IMR-90 (cell line): ENCODE measurements at regions not wholly inside any gene's neighbourhood (a gene's known extent, or its start where the extent isn't known, plus 50 kb on each side); places are given as distances from the start of the nearest gene placed in this dataset.

Experiments used
- ATAC-seq: fragments of 200-7000 bp; cut with Tn5 transposase; 2 replicates; pipeline ENCODE4 v1.9.1; 2020; ENCODE audit warnings: low read depth, mild to moderate bottlenecking, moderate library complexity
- BruUV-seq: library from RNA; stranded (reverse); fragments of 400-500 nt; replicated peaks from 2 replicates; lab custom pipeline; 2021; lab: Mats Ljungman, UMichigan
- CTCF ChIA-PET: fragments of 300-600 bp; formaldehyde crosslinking; extraction: SDS; loops from one replicate; lab custom pipeline; 2021; ENCODE audit warnings: antibody characterized with exemption; lab: Yijun Ruan, JAX
- POLR2A ChIA-PET: fragments of 300-600 bp; sonication (Branson Sonifier 250); formaldehyde crosslinking; loops from one replicate; lab custom pipeline; 2022; ENCODE audit warnings: antibody characterized with exemption; ENCODE audit not compliant: unreplicated experiment; lab: Charles Lee
- DNase-seq: peaks from one replicate; pipeline ENCODE4 v3.0.0; 2013
- H2AFZ ChIP-seq: replicated peaks from 2 replicates; pipeline ENCODE3; 2013; ENCODE audit warnings: low read length, mild to moderate bottlenecking; ENCODE audit not compliant: poor library complexity
- H2AK5ac ChIP-seq: 2 replicates; pipeline ENCODE4 v1.6.1; 2013; ENCODE audit warnings: low read depth, low read length, inconsistent platforms
- H2AK9ac ChIP-seq: replicated peaks from 2 replicates; pipeline ENCODE3; 2013; ENCODE audit warnings: mild to moderate bottlenecking, low read depth, low read length, moderate library complexity; ENCODE audit not compliant: poor library complexity
- H2BK120ac ChIP-seq: 2 replicates; pipeline ENCODE4 v1.6.1; 2013; ENCODE audit warnings: low read depth, low read length, inconsistent platforms
- H2BK15ac ChIP-seq: 3 replicates; pipeline ENCODE4 v1.6.1; 2013; ENCODE audit warnings: low read depth, low read length, inconsistent platforms
- H2BK20ac ChIP-seq: 2 replicates; pipeline ENCODE4 v1.6.1; 2013; ENCODE audit warnings: low read depth, mild to moderate bottlenecking, inconsistent platforms, low read length, moderate library complexity
- H2BK5ac ChIP-seq: 2 replicates; pipeline ENCODE4 v1.6.1; 2013; ENCODE audit warnings: mild to moderate bottlenecking, low read depth, low read length, inconsistent platforms; ENCODE audit not compliant: poor library complexity, severe bottlenecking
- H3K14ac ChIP-seq: replicated peaks from 2 replicates; pipeline ENCODE4 v1.6.1; 2013; ENCODE audit warnings: low read depth, low read length, inconsistent platforms
- H3K18ac ChIP-seq: 2 replicates; pipeline ENCODE4 v1.6.1; 2013; ENCODE audit warnings: low read depth, low read length, control low read depth
- H3K23ac ChIP-seq: 2 replicates; pipeline ENCODE4 v1.6.1; 2013; ENCODE audit warnings: low read depth, low read length, inconsistent platforms
- H3K27ac ChIP-seq: 2 replicates; pipeline ENCODE4 v1.5.1; 2013; ENCODE audit warnings: mild to moderate bottlenecking, control low read depth, low read length; ENCODE audit not compliant: insufficient read depth
- H3K27me3 ChIP-seq: 2 replicates; pipeline ENCODE4 v1.6.1; 2013; ENCODE audit warnings: low read length; ENCODE audit not compliant: control insufficient read depth, insufficient read depth
- H3K36me3 ChIP-seq: 2 replicates; pipeline ENCODE4 v1.6.1; 2013; ENCODE audit warnings: low read length, mixed read lengths; ENCODE audit not compliant: control insufficient read depth, insufficient read depth
- H3K4ac ChIP-seq: 2 replicates; pipeline ENCODE4 v1.6.1; 2013; ENCODE audit warnings: low read depth, low read length, inconsistent platforms
- H3K4me1 ChIP-seq: 2 replicates; pipeline ENCODE4 v1.6.1; 2013; ENCODE audit warnings: low read length, mixed read lengths; ENCODE audit not compliant: control insufficient read depth, insufficient read depth
- H3K4me2 ChIP-seq: 2 replicates; pipeline ENCODE4 v1.6.1; 2013; ENCODE audit warnings: low read depth, mild to moderate bottlenecking, control low read depth, low read length, moderate library complexity
- H3K4me3 ChIP-seq: 2 replicates; pipeline ENCODE4 v1.5.1; 2013; ENCODE audit warnings: low read depth, mild to moderate bottlenecking, control low read depth, low read length, moderate library complexity; ENCODE audit not compliant: insufficient read depth
- H3K56ac ChIP-seq: 2 replicates; pipeline ENCODE4 v1.6.1; 2013; ENCODE audit warnings: low read length, inconsistent platforms; ENCODE audit not compliant: insufficient read depth; ENCODE audit errors: extremely low read depth
- H3K79me1 ChIP-seq, 2 experiments: 2 replicates each; pipeline ENCODE4 v1.6.1; 2013; ENCODE audit warnings: low read length in 2 of 2, inconsistent platforms in 1 of 2, low read depth in 1 of 2
- H3K9ac ChIP-seq: 2 replicates; pipeline ENCODE4 v1.6.1; 2013; ENCODE audit warnings: low read depth, low read length, control low read depth
- H3K9me1 ChIP-seq: 2 replicates; pipeline ENCODE4 v1.6.1; 2013; ENCODE audit warnings: low read length, inconsistent platforms; ENCODE audit not compliant: insufficient read depth
- H3K9me3 ChIP-seq: 2 replicates; pipeline ENCODE4 v1.6.1; 2013; ENCODE audit warnings: low read length; ENCODE audit not compliant: control insufficient read depth, insufficient read depth
- H4K20me1 ChIP-seq: 2 replicates; pipeline ENCODE4 v1.6.1; 2013; ENCODE audit warnings: low read length, inconsistent platforms; ENCODE audit not compliant: insufficient read depth
- H4K5ac ChIP-seq: 2 replicates; pipeline ENCODE4 v1.6.1; 2013; ENCODE audit warnings: mild to moderate bottlenecking, low read depth, low read length, control low read depth
- H4K8ac ChIP-seq, 2 experiments: 2 replicates each; pipeline ENCODE4 v1.6.1; 2013; ENCODE audit warnings: low read depth in 2 of 2, low read length in 2 of 2, control low read depth in 1 of 2, inconsistent platforms in 1 of 2
- H4K91ac ChIP-seq: 2 replicates; pipeline ENCODE4 v1.6.1; 2013; ENCODE audit warnings: low read depth, low read length, inconsistent platforms; ENCODE audit not compliant: insufficient read depth
- BHLHE40 ChIP-seq: fragments of 150-350 bp; IDR thresholded peaks from 2 replicates; pipeline ENCODE4 v1.6.1; 2016; ENCODE audit warnings: mild to moderate bottlenecking, low read depth, low read length
- CEBPB ChIP-seq: IDR thresholded peaks from 2 replicates; pipeline ENCODE4 v1.6.1; 2012; ENCODE audit warnings: low read depth, low read length, improper control_type of control experiment
- CHD1 ChIP-seq: IDR thresholded peaks from 2 replicates; pipeline ENCODE4 v1.6.1; 2012; ENCODE audit warnings: low read depth, low read length, improper control_type of control experiment
- MAFK ChIP-seq: IDR thresholded peaks from 2 replicates; pipeline ENCODE4 v1.6.1; 2012; ENCODE audit warnings: low read depth, low read length, improper control_type of control experiment
- MAZ ChIP-seq: IDR thresholded peaks from 2 replicates; pipeline ENCODE4 v1.6.1; 2012; ENCODE audit warnings: low read depth, mild to moderate bottlenecking, low read length, improper control_type of control experiment, moderate library complexity, borderline replicate concordance
- MXI1 ChIP-seq: IDR thresholded peaks from 2 replicates; pipeline ENCODE4 v1.6.1; 2012; ENCODE audit warnings: low read depth, mild to moderate bottlenecking, low read length, moderate library complexity, borderline replicate concordance
- NFE2L2 ChIP-seq: fragments of 150-350 bp; IDR thresholded peaks from 2 replicates; pipeline ENCODE4 v1.6.1; 2016; ENCODE audit warnings: low read depth, mild to moderate bottlenecking, low read length
- POLR2A ChIP-seq: IDR thresholded peaks from 2 replicates; pipeline ENCODE4 v1.6.1; 2012; ENCODE audit warnings: mild to moderate bottlenecking, low read depth, low read length
- RAD21 ChIP-seq: IDR thresholded peaks from 2 replicates; pipeline ENCODE4 v1.6.1; 2012; ENCODE audit warnings: low read length, improper control_type of control experiment
- RFX5 ChIP-seq: IDR thresholded peaks from 2 replicates; pipeline ENCODE4 v1.8.0; 2012; ENCODE audit warnings: low read depth, mild to moderate bottlenecking, low read length, moderate library complexity
- SMC3 ChIP-seq: fragments of 150-350 bp; IDR thresholded peaks from 2 replicates; pipeline ENCODE4 v1.6.1; 2016; ENCODE audit warnings: low read depth, mild to moderate bottlenecking, antibody characterized with exemption, low read length, moderate library complexity
- WGBS, 2 experiments: methylation state at CpG; one replicate each; pipeline versions ENCODE4 v1.1.5 to v1.1.7; 2013; ENCODE audit warnings: missing lambda C conversion rate in 2 of 2; ENCODE audit not compliant: insufficient read length in 1 of 2; ENCODE audit errors: extremely low coverage in 2 of 2; 5-methylcytosine and 5-hydroxymethylcytosine counted together
- dilution Hi-C: fragments of 300-500 bp; cut with HindIII; formaldehyde crosslinking; loops from one replicate; pipeline ENCODE4 v1.14.3; 2018; ENCODE audit warnings: low sequenced_read_pairs; ENCODE audit not compliant: unreplicated experiment
- in situ Hi-C: fragments of 300-500 bp; cut with MboI; formaldehyde crosslinking; loops from 3 replicates; pipeline ENCODE4 v1.14.3; 2019; ENCODE audit warnings: low sequenced_read_pairs, inconsistent platforms, mixed read lengths
- intact Hi-C: fragments of 100-400 bp; cut with micrococcal nuclease; formaldehyde crosslinking; loops from 2 replicates; pipeline ENCODE4 v1.10.0; 2022
- TF ChIP-seq, protein P1 (sequence below): conservative IDR thresholded peaks from 2 replicates; pipeline ENCODE4 v1.5.1; 2012; ENCODE audit warnings: mild to moderate bottlenecking, low read depth, low read length, improper control_type of control experiment
- TF ChIP-seq, protein P2 (sequence below): fragments of 150-350 bp; IDR thresholded peaks from 2 replicates; pipeline ENCODE4 v1.6.1; 2016; ENCODE audit warnings: low read depth, mild to moderate bottlenecking, low read length, moderate library complexity, borderline replicate concordance

DNA sequence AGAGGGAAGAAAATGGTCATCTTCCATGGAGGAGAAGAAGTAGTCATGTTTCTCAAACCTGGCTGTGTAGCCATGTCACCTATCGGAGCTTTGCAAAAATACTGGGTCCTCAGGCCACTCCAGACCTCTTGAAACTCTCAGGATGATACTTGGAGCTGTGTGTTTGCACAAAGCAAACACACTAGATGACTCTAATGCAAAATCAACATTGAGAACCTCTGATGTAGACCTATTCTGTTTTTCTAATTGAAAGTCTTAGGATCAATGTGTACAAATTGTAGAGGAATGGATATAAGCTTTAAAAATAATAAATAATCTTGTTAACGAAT, 444.3 kb downstream of the RND3 start:
- Histone ChIP-seq H3K18ac (peak overlapping the region; percentile 52; the same call in 1 of the 2 replicates), H2AFZ (no peak overlapping the region), H3K27me3 (no peaks in the 10 kb centered on the region), H4K20me1 (no peaks in the 10 kb centered on the region), H4K5ac (no peak overlapping the region), H3K4me2 (no peak overlapping the region), H4K8ac (no peak overlapping the region), H3K4me3 (no peak overlapping the region), H3K79me1 (no peaks in the 10 kb centered on the region), H3K9me1 (peaks cover 3% of the 10 kb centered on the region; the same call in 1 of the 2 replicates), H2BK20ac (0 out of 2 replicates have a peak overlapping the region, but pooled peaks have one; percentile 3), H2BK15ac (no peak overlapping the region), H3K56ac (no peak overlapping the region), H3K36me3 (no peaks in the 10 kb centered on the region), H3K27ac (no peak overlapping the region), H2AK5ac (no peak overlapping the region), H3K23ac (no peak overlapping the region), H3K9me3 (no peaks in the 10 kb centered on the region), H3K4me1 (peaks cover 6% of the 10 kb centered on the region; the same call in 1 of the 2 replicates), H4K91ac (no peak overlapping the region), H3K9ac (no peak overlapping the region), H2BK5ac (no peak overlapping the region), H2BK120ac (peak overlapping the region; percentile 7; the same call in 1 of the 2 replicates), H3K14ac (no peak overlapping the region), H3K4ac (no peak overlapping the region), H2AK9ac (no peak overlapping the region)
- ChIA-PET CTCF (interaction anchor here (0.7 kb wide), 1 partner anchor 675 kb away, joined by 4 read pairs; no protein-coding TSS in a partner anchor), POLR2A (no interaction called here)
- TF ChIP-seq RFX5 (no peak), POLR2A (no peak), CHD1 (no peak), MAFK (no peak), SMC3 (no peak), BHLHE40 (no peak), CEBPB (no peak), MXI1 (no peak), NFE2L2 (no peak), RAD21 (no peak), MAZ (no peak)
- TF ChIP-seq, protein P1, sequence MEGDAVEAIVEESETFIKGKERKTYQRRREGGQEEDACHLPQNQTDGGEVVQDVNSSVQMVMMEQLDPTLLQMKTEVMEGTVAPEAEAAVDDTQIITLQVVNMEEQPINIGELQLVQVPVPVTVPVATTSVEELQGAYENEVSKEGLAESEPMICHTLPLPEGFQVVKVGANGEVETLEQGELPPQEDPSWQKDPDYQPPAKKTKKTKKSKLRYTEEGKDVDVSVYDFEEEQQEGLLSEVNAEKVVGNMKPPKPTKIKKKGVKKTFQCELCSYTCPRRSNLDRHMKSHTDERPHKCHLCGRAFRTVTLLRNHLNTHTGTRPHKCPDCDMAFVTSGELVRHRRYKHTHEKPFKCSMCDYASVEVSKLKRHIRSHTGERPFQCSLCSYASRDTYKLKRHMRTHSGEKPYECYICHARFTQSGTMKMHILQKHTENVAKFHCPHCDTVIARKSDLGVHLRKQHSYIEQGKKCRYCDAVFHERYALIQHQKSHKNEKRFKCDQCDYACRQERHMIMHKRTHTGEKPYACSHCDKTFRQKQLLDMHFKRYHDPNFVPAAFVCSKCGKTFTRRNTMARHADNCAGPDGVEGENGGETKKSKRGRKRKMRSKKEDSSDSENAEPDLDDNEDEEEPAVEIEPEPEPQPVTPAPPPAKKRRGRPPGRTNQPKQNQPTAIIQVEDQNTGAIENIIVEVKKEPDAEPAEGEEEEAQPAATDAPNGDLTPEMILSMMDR = no peak
- TF ChIP-seq, protein P2, sequence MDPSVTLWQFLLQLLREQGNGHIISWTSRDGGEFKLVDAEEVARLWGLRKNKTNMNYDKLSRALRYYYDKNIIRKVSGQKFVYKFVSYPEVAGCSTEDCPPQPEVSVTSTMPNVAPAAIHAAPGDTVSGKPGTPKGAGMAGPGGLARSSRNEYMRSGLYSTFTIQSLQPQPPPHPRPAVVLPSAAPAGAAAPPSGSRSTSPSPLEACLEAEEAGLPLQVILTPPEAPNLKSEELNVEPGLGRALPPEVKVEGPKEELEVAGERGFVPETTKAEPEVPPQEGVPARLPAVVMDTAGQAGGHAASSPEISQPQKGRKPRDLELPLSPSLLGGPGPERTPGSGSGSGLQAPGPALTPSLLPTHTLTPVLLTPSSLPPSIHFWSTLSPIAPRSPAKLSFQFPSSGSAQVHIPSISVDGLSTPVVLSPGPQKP = no peak
- no peak for ATAC-seq
- in situ Hi-C loops = no loop called here
- no CpG with 5 or more reads among the region's 2 CpGs for WGBS, 2 experiments
- intact Hi-C loops = loop anchor here (10.0 kb wide), 1 partner anchor 422 kb away; no protein-coding TSS in a partner anchor
- no peak for DNase-seq
- dilution Hi-C loops = no loop called here
- no TSS peak for BruUV-seq
